GM10266 (cell line): ENCODE measurements at regions not wholly inside any gene's neighbourhood (a gene's known extent, or its start where the extent isn't known, plus 50 kb on each side); places are given as distances from the start of the nearest gene placed in this dataset.

ENCODE experiments used
- DNase-seq: peaks from one replicate; pipeline ENCODE4 v3.0.0; 2012; ENCODE audit errors: extremely low spot score
- TF ChIP-seq, protein P1 (sequence below): IDR thresholded peaks from 2 replicates; pipeline ENCODE4 v1.5.1; 2012; ENCODE audit warnings: mild to moderate bottlenecking, low read depth; ENCODE audit not compliant: control insufficient read depth, insufficient read depth; ENCODE audit errors: missing control alignments

DNA sequence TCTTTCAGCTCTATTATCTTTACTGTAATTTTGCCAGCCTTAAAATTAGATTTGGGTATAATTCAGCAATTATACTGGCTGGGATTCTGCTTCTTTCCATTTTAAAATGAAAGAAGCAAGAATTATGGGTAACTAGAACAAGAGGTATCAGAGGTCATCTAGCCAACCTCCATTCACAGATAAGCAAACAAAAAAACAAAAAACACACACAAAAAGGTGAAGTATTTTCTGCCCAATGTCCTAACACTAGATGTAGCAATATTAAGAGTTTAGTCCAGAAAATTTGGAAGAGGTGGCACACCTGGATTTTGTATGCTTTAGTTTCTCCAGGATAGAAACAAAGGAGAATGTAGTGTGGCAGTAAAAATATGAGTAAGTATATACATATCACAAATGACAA, 68.1 kb upstream of the ANXA1 start:
- no peak for DNase-seq
- TF ChIP-seq, protein P1, sequence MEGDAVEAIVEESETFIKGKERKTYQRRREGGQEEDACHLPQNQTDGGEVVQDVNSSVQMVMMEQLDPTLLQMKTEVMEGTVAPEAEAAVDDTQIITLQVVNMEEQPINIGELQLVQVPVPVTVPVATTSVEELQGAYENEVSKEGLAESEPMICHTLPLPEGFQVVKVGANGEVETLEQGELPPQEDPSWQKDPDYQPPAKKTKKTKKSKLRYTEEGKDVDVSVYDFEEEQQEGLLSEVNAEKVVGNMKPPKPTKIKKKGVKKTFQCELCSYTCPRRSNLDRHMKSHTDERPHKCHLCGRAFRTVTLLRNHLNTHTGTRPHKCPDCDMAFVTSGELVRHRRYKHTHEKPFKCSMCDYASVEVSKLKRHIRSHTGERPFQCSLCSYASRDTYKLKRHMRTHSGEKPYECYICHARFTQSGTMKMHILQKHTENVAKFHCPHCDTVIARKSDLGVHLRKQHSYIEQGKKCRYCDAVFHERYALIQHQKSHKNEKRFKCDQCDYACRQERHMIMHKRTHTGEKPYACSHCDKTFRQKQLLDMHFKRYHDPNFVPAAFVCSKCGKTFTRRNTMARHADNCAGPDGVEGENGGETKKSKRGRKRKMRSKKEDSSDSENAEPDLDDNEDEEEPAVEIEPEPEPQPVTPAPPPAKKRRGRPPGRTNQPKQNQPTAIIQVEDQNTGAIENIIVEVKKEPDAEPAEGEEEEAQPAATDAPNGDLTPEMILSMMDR, result no peak

DNA sequence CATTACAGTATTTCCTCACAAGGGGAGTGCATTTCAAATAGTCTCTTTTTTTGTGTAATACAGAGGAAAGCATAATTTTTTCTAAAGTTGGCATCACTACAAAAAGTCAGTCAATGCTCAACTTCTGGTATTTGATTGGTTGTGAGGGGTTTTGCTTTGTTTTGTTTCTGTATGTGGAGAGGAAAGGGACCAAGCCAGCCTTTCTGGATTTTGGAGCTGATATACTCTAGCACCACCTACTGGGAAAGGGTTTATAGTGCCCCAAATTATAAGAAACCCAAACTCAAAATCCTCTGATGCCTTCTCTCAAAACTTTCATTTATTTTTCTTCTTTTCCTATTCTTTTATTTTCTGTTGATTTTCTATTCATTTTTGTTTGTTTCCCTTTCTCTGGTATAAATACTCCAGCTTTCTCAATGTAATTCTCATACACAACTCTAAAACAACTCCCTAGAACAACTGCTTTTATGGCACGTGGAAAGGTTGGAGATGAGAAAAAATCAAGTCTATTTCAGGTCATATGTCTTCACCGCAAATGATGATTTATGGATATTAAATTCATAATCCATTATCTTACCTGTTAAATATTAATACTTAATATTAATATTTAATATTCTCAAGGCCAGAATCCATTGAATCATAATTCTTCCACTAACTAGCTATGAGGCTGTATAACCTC, 69.5 kb upstream of the ANXA1 start:
- TF ChIP-seq, protein P1, result peak; percentile 68
- DNase-seq, result peak; percentile 28

DNA sequence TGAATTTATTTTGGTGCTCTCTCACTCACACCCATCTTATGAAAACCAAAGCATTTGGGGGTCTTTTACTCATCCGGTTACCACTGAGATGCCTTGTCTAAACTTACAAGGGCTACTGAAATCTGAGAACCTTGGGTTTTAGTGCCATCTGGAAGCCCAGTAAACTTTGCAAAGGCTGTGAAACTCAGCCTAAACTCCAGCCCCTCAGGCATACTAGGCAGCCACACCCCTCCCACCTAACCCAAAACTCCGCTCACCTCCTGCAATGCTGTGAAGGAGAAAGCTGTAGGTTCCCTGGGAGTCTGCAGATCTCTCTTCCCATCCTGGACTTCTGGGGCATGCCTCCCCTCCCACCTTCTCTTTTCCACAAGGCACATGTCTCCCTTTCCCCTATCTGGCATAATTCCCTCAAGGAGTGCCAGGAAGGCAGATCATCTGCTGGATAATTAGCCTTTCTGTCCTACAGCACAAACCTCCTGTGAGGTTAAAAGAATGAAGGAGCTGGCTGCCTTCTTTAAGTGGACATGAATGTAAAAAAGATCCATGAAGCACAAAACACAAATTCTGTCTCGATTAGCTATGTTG, 71.5 kb upstream of the ANXA1 start:
- TF ChIP-seq, protein P1, result no peak
- DNase-seq, result no peak

DNA sequence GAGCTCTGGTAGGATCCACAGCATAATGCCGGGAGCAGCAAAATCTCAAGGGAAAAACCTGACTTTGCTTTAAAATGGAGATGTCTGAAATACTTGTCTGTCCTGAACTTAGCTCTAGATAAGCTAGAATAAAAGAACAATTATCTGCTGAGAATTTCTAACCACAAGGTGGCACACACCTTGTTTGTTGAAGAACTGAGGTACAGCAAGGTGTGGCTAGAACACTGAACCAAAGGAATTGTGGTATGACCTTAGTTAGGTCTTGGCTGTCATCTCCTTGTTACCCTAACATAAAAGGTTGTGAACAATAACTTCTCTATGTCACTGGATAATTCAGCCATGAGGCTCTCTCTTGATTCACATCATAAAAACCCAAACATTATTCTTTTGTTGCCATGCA, 72.3 kb upstream of the ANXA1 start:
- DNase-seq, result no peak

DNA sequence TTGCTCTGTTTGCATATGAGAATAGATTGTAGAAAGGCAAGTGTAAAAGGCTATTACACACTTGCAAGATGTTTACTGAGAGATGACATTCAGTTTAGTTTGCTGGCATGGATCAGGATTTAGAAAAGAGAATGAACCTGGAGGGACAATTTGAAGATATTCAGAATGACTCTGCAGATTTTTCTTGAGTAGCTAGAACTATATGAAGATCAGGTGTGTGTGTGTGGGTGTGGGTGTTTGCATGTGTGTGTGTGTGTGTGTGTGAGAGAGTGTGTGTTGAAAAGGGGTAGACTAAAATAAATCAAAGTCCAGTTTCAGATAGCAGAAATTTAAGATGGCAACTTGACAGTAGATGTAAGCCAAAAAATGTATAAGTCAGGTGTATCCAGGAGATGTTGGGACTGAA, 74.0 kb upstream of the ANXA1 start:
- TF ChIP-seq, protein P1, result no peak
- no peak for DNase-seq

More for the DNA sequence above, 72.3 kb upstream of the ANXA1 start:
- TF ChIP-seq, protein P1, result peak; percentile 11

DNA sequence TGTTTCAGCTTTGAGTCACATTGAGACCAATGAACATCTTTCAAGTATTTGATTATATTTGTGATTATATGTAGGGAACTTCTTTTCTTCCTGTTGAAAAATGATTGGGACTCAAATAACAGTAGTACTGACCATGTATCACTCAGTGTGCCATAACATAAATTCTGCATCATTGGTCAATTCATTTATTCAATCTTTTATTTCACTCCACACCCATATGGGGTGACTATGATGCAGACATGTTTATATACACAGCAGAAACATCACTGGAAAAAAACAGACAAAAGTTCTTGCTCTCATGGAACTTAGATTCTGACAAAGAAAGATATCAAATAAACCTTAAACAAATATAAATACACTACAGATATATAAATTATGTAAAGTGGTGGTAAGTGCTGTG, 74.7 kb upstream of the ANXA1 start:
- no peak for DNase-seq
- TF ChIP-seq, protein P1, result no peak

DNA sequence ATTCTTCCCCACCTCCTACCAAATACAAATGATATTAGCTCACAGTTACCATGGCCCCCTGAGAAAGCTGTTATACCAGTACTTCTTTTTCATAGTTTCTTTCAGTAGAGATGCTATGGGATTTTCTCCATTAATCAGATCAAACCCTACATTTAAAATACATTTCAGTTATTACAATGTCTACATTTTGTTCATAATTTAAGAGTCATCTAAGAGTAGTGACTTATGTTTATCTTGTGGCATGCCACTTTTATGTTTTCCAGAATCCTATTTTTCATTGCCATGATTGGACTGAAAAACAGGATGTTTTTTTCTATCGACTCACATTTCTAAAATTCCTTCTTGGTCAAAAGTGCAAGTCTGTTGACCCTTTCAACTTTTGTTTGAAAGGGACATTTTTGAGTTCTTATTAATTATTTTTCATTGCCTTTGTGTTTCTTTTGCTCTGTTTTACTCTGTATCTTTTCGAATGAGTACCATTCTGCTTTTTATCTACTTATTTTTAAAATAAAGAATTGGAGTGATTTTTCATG, 77.4 kb upstream of the ANXA1 start:
- TF ChIP-seq, protein P1, result no peak
- DNase-seq, result no peak
